H1 (cell line): ENCODE measurements at regions not wholly inside any gene's neighbourhood (a gene's known extent, or its start where the extent isn't known, plus 50 kb on each side); places are given as distances from the start of the nearest gene placed in this dataset.

Source experiments
- CTCF ChIA-PET: fragments of 300-600 bp; sonication (Branson Sonifier 250); formaldehyde crosslinking; loops from one replicate; lab custom pipeline; 2021; ENCODE audit not compliant: partially characterized antibody; lab: Charles Lee
- POLR2A ChIA-PET: fragments of 300-600 bp; sonication (Branson Sonifier 250); formaldehyde crosslinking; loops from one replicate; lab custom pipeline; 2021; ENCODE audit warnings: inconsistent platforms; ENCODE audit not compliant: partially characterized antibody; lab: Charles Lee
- DNase-seq, 2 experiments: peaks; one replicate each; pipeline versions ENCODE4 v3.0.0 to v3.0.0-alpha.2; 2010 to 2022; ENCODE audit warnings: low spot score in 2 of 2, low read depth in 1 of 2, mixed read lengths in 1 of 2
- FAIRE-seq: peaks from 2 replicates; lab custom pipeline; 2011; peaks lifted over from hg19 to GRCh38; lab: Jason Lieb, UNC
- H2AFZ ChIP-seq: 2 replicates; pipeline ENCODE4 v1.8.1; 2012; ENCODE audit warnings: low read length, inconsistent platforms
- H2AK5ac ChIP-seq: 2 replicates; pipeline ENCODE4 v1.6.1; 2013; ENCODE audit warnings: low read depth, low read length
- H2BK120ac ChIP-seq: replicated peaks from 2 replicates; pipeline ENCODE3; 2013; ENCODE audit warnings: low read depth, low read length, inconsistent platforms
- H2BK12ac ChIP-seq: 2 replicates; pipeline ENCODE4 v1.6.1; 2013; ENCODE audit warnings: low read depth, low read length
- H2BK15ac ChIP-seq: 2 replicates; pipeline ENCODE4 v1.6.1; 2013; ENCODE audit warnings: low read length
- H2BK20ac ChIP-seq: 2 replicates; pipeline ENCODE4 v1.6.1; 2013; ENCODE audit warnings: low read length
- H2BK5ac ChIP-seq: 2 replicates; pipeline ENCODE4 v1.6.1; 2013; ENCODE audit warnings: low read depth, low read length
- H3K14ac ChIP-seq: 2 replicates; pipeline ENCODE4 v1.6.1; 2013; ENCODE audit warnings: inconsistent platforms; ENCODE audit not compliant: insufficient read length
- H3K18ac ChIP-seq: 2 replicates; pipeline ENCODE4 v1.6.1; 2013; ENCODE audit warnings: low read length; ENCODE audit errors: extremely low read depth
- H3K23ac ChIP-seq: 2 replicates; pipeline ENCODE4 v1.6.1; 2013; ENCODE audit warnings: inconsistent platforms; ENCODE audit not compliant: insufficient read length
- H3K23me2 ChIP-seq: 2 replicates; pipeline ENCODE4 v1.6.1; 2013; ENCODE audit warnings: low read depth, low read length
- H3K27ac ChIP-seq: 2 replicates; pipeline ENCODE4 v1.6.1; 2011; ENCODE audit warnings: low read depth, low read length, inconsistent platforms
- H3K27me3 ChIP-seq, 4 experiments: replicated peaks in 1 of 4; 1 replicate in 1 of 4; 2 replicates in 3 of 4; pipeline versions ENCODE4 v1.6.1 to v1.8.1; 2011 to 2013; ENCODE audit warnings: low read length in 3 of 4, mild to moderate bottlenecking in 3 of 4, inconsistent platforms in 2 of 4, mixed read lengths in 2 of 4, moderate library complexity in 1 of 4; ENCODE audit not compliant: control insufficient read depth in 3 of 4, insufficient read depth in 3 of 4; ENCODE audit errors: extremely low read depth in 1 of 4
- H3K36me3 ChIP-seq, 4 experiments: 2 replicates each; pipeline versions ENCODE4 v1.6.1 to v1.8.1; 2011 to 2013; ENCODE audit warnings: mild to moderate bottlenecking in 4 of 4, low read length in 3 of 4, moderate library complexity in 2 of 4, control low read depth in 1 of 4, inconsistent platforms in 1 of 4; ENCODE audit not compliant: insufficient read depth in 4 of 4, control insufficient read depth in 2 of 4
- H3K4ac ChIP-seq: replicated peaks from 2 replicates; pipeline ENCODE3; 2013; ENCODE audit warnings: low read length, low read depth, mixed read lengths, inconsistent platforms; ENCODE audit not compliant: insufficient read length
- H3K4me1 ChIP-seq, 4 experiments: replicated peaks in 1 of 4; 1 replicate in 1 of 4; 2 replicates in 3 of 4; pipeline versions ENCODE4 v1.6.1 to v1.8.1; 2011 to 2013; ENCODE audit warnings: low read length in 3 of 4, inconsistent platforms in 2 of 4, mixed read lengths in 1 of 4; ENCODE audit not compliant: insufficient read depth in 4 of 4, control insufficient read depth in 3 of 4
- H3K4me2 ChIP-seq, 2 experiments: 2 replicates each; pipeline versions ENCODE4 v1.6.1 to v1.8.1; 2011 to 2013; ENCODE audit warnings: low read depth in 2 of 2, low read length in 2 of 2, control low read depth in 1 of 2, inconsistent platforms in 1 of 2, mild to moderate bottlenecking in 1 of 2; ENCODE audit not compliant: insufficient read depth in 1 of 2
- H3K4me3 ChIP-seq, 4 experiments: fragments of 200-600, 300-600 bp in 1 of 4; sonication (generic), shearing (Covaris generic), sonication (Bioruptor Twin) in 1 of 4; 2 replicates each; pipeline versions ENCODE4 v1.5.1 to v1.8.1; 2011 to 2016; ENCODE audit warnings: low read length in 4 of 4, low read depth in 3 of 4, control low read depth in 2 of 4, inconsistent platforms in 2 of 4, mild to moderate bottlenecking in 2 of 4, mixed read lengths in 1 of 4, moderate library complexity in 1 of 4; ENCODE audit not compliant: insufficient read depth in 2 of 4; ENCODE audit errors: extremely low read depth in 1 of 4
- H3K56ac ChIP-seq: replicated peaks from 2 replicates; pipeline ENCODE3; 2013; ENCODE audit warnings: low read depth, mild to moderate bottlenecking, mixed read lengths, low read length, inconsistent platforms; ENCODE audit not compliant: insufficient read length
- H3K79me1 ChIP-seq: 2 replicates; pipeline ENCODE4 v1.6.1; 2013; ENCODE audit warnings: low read depth, low read length, control low read depth
- H3K79me2 ChIP-seq, 2 experiments: 2 replicates each; pipeline versions ENCODE4 v1.6.1 to v1.8.1; 2012 to 2013; ENCODE audit warnings: low read length in 2 of 2, mild to moderate bottlenecking in 2 of 2, inconsistent platforms in 1 of 2; ENCODE audit not compliant: insufficient read depth in 2 of 2, control insufficient read depth in 1 of 2
- H3K9ac ChIP-seq, 4 experiments: replicated peaks in 1 of 4; 1 replicate in 1 of 4; 2 replicates in 3 of 4; pipeline versions ENCODE4 v1.6.1 to v1.8.1; 2011 to 2013; ENCODE audit warnings: low read depth in 3 of 4, low read length in 3 of 4, control low read depth in 2 of 4, mild to moderate bottlenecking in 2 of 4, moderate library complexity in 2 of 4, inconsistent platforms in 1 of 4; ENCODE audit errors: extremely low read depth in 1 of 4
- H3K9me3 ChIP-seq, 2 experiments: 2 replicates each; pipeline versions ENCODE4 v1.6.1 to v1.8.1; 2012 to 2013; ENCODE audit warnings: mild to moderate bottlenecking in 2 of 2, moderate library complexity in 2 of 2, control low read depth in 1 of 2, inconsistent platforms in 1 of 2, low read depth in 1 of 2, low read length in 1 of 2, mixed read lengths in 1 of 2; ENCODE audit not compliant: insufficient read depth in 2 of 2
- H4K20me1 ChIP-seq, 2 experiments: replicated peaks in 1 of 2; 2 replicates each; pipeline versions ENCODE3 to v1.8.1; 2011 to 2013; ENCODE audit warnings: inconsistent platforms in 2 of 2, low read length in 2 of 2, mild to moderate bottlenecking in 1 of 2; ENCODE audit not compliant: insufficient read depth in 2 of 2, control insufficient read depth in 1 of 2
- H4K5ac ChIP-seq: 2 replicates; pipeline ENCODE4 v1.6.1; 2013; ENCODE audit warnings: low read length, low read depth, mixed read lengths, inconsistent platforms; ENCODE audit not compliant: insufficient read length
- H4K8ac ChIP-seq: 2 replicates; pipeline ENCODE4 v1.8.0; 2013; ENCODE audit warnings: mild to moderate bottlenecking, moderate library complexity, low read length, inconsistent platforms; ENCODE audit not compliant: insufficient read depth; ENCODE audit errors: extremely low read depth
- H4K91ac ChIP-seq: replicated peaks from 2 replicates; pipeline ENCODE3; 2013; ENCODE audit warnings: low read length, mixed read lengths, inconsistent platforms; ENCODE audit not compliant: insufficient read length
- CHD2 ChIP-seq: IDR thresholded peaks from 2 replicates; pipeline ENCODE4 v1.6.1; 2012; ENCODE audit warnings: low read length, improper control_type of control experiment
- CTBP2 ChIP-seq: IDR thresholded peaks from 2 replicates; pipeline ENCODE4 v1.7.0; 2011; ENCODE audit warnings: borderline replicate concordance, mild to moderate bottlenecking, moderate library complexity, mixed read lengths, low read length; ENCODE audit not compliant: insufficient read depth, insufficient read length
- USF2 ChIP-seq: IDR thresholded peaks from 2 replicates; pipeline ENCODE4 v1.6.1; 2011; ENCODE audit warnings: low read length, improper control_type of control experiment
- WGBS, 2 experiments: shearing (Covaris generic) in 1 of 2; methylation state at CpG; one replicate each; pipeline versions ENCODE4 v1.1.6 to v1.1.7; 2013 to 2015; ENCODE audit warnings: low lambda C conversion rate in 2 of 2, mixed read lengths in 2 of 2, inconsistent platforms in 1 of 2, low coverage in 1 of 2, missing lambda C conversion rate in 1 of 2; ENCODE audit not compliant: insufficient replicate concordance in 2 of 2, insufficient coverage in 1 of 2, insufficient read length in 1 of 2; ENCODE audit errors: extremely low coverage in 1 of 2, missing lambda C conversion rate in 1 of 2; 5-methylcytosine and 5-hydroxymethylcytosine counted together

GRCh38 chr7:114140561-114140960 lies 221.8 kb upstream of the PPP1R3A start:
- TF ChIP-seq USF2 = no peak
- TF ChIP-seq CHD2 = no peak
- TF ChIP-seq CTBP2 = no peak
- Histone ChIP-seq H3K79me1 (no peaks in the 10 kb centered on the region), H3K27me3 (no peaks in the 10 kb centered on the region; a peak in 1 of 7 replicates), H3K4me2 (no peak overlapping the region), H2BK20ac (no peak overlapping the region), H2BK120ac (no peak overlapping the region), H3K18ac (no peak overlapping the region), H3K14ac (no peak overlapping the region), H3K56ac (no peak overlapping the region), H4K20me1 (no peaks in the 10 kb centered on the region), H3K4me3 (no peak overlapping the region), H2AFZ (no peak overlapping the region), H4K5ac (no peak overlapping the region), H3K27ac (no peak overlapping the region), H2BK5ac (no peak overlapping the region), H3K9ac (no peak overlapping the region), H4K8ac (no peak overlapping the region), H2BK15ac (no peak overlapping the region), H2BK12ac (no peak overlapping the region), H3K23me2 (no peaks in the 10 kb centered on the region), H4K91ac (no peak overlapping the region), H3K36me3 (no peaks in the 10 kb centered on the region), H3K4ac (no peak overlapping the region), H3K4me1 (no peaks in the 10 kb centered on the region), H3K9me3 (no peaks in the 10 kb centered on the region), H2AK5ac (no peak overlapping the region), H3K79me2 (no peaks in the 10 kb centered on the region), H3K23ac (no peak overlapping the region)
- CTCF ChIA-PET = no interaction called here
- WGBS, 2 experiments = 93% methylated on average over 1 of the region's 1 CpG; no CpG with 5 or more reads in 1 of the 2 experiments
- DNase-seq = no peak
- no peak for FAIRE-seq
- POLR2A ChIA-PET = no interaction called here
